ENCODE measurements at regions not wholly inside any gene's neighbourhood (a gene's known extent, or its start where the extent isn't known, plus 50 kb on each side); places are given as distances from the start of the nearest gene placed in this dataset.

- TF ChIP-seq POLR2A (IDR thresholded peaks at IDR 0.05; ENCODE audit: low read depth) = no peak
- TF ChIP-seq, protein P1, sequence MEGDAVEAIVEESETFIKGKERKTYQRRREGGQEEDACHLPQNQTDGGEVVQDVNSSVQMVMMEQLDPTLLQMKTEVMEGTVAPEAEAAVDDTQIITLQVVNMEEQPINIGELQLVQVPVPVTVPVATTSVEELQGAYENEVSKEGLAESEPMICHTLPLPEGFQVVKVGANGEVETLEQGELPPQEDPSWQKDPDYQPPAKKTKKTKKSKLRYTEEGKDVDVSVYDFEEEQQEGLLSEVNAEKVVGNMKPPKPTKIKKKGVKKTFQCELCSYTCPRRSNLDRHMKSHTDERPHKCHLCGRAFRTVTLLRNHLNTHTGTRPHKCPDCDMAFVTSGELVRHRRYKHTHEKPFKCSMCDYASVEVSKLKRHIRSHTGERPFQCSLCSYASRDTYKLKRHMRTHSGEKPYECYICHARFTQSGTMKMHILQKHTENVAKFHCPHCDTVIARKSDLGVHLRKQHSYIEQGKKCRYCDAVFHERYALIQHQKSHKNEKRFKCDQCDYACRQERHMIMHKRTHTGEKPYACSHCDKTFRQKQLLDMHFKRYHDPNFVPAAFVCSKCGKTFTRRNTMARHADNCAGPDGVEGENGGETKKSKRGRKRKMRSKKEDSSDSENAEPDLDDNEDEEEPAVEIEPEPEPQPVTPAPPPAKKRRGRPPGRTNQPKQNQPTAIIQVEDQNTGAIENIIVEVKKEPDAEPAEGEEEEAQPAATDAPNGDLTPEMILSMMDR (IDR thresholded peaks at IDR 0.05) = no peak
Observed at GRCh38 chr3:65060904-65061303, 373.1 kb upstream of the ADAMTS9 start.
